ENCODE measurements at regions not wholly inside any gene's neighbourhood (a gene's known extent, or its start where the extent isn't known, plus 50 kb on each side); places are given as distances from the start of the nearest gene placed in this dataset.

DNA sequence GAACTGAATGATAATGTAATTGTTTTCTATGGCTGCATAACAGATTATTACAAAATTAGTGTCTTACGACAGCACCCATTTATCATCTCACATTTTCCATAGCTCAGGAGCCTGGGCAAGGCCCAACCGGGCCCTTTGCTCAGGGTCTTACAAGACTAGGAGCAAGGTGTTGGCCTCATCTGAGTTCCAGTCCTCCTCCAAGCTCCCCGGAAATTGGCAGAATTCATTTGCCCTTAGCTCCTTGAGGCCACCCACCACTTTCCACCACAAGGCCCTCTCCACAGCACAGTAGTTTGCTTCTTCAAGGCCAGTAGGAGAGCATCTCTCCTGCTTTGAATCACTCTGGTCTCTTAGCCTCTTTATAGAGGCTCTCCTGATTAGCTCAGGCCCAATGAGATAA, 89.2 kb upstream of the SALL3 start:
- Histone ChIP-seq H3K27me3 (ENCODE audit: control insufficient read depth, low read length) (no peaks in the 10 kb centered on the region), H3K4me1 (ENCODE audit: control insufficient read depth, low read length) (no peaks in the 10 kb centered on the region), H3K79me2 (ENCODE audit: control insufficient read depth, low read length) (no peaks in the 10 kb centered on the region), H3K36me3 (ENCODE audit: control insufficient read depth, low read length) (no peaks in the 10 kb centered on the region), H3F3A (ENCODE audit: control insufficient read depth, insufficient read depth) (no peaks in the 10 kb centered on the region), H4K20me1 (ENCODE audit: control insufficient read depth, insufficient read depth, low read depth, low read length) (no peaks in the 10 kb centered on the region), H3K9me2 (replicated peaks; ENCODE audit: control insufficient read depth, low read length) (no peaks in the 10 kb centered on the region), H3K27ac (ENCODE audit: low read depth, low read length) (no peak overlapping the region), H3K9me3 (ENCODE audit: control insufficient read depth, insufficient read depth, low read length) (peaks cover 6% of the 10 kb centered on the region; the same call in 1 of the 2 replicates), H3K4me2 (ENCODE audit: low read length) (no peak overlapping the region), H3K4me3 (ENCODE audit: low read length) (no peak overlapping the region)
- TF ChIP-seq, protein P1, sequence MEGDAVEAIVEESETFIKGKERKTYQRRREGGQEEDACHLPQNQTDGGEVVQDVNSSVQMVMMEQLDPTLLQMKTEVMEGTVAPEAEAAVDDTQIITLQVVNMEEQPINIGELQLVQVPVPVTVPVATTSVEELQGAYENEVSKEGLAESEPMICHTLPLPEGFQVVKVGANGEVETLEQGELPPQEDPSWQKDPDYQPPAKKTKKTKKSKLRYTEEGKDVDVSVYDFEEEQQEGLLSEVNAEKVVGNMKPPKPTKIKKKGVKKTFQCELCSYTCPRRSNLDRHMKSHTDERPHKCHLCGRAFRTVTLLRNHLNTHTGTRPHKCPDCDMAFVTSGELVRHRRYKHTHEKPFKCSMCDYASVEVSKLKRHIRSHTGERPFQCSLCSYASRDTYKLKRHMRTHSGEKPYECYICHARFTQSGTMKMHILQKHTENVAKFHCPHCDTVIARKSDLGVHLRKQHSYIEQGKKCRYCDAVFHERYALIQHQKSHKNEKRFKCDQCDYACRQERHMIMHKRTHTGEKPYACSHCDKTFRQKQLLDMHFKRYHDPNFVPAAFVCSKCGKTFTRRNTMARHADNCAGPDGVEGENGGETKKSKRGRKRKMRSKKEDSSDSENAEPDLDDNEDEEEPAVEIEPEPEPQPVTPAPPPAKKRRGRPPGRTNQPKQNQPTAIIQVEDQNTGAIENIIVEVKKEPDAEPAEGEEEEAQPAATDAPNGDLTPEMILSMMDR (IDR thresholded peaks at IDR 0.05; ENCODE audit: low read depth, low read length, poor library complexity, severe bottlenecking), result no peak
- no peak for TF ChIP-seq EZH2phosphoT487 (IDR thresholded peaks at IDR 0.05; ENCODE audit: borderline replicate concordance, low read length)

DNA sequence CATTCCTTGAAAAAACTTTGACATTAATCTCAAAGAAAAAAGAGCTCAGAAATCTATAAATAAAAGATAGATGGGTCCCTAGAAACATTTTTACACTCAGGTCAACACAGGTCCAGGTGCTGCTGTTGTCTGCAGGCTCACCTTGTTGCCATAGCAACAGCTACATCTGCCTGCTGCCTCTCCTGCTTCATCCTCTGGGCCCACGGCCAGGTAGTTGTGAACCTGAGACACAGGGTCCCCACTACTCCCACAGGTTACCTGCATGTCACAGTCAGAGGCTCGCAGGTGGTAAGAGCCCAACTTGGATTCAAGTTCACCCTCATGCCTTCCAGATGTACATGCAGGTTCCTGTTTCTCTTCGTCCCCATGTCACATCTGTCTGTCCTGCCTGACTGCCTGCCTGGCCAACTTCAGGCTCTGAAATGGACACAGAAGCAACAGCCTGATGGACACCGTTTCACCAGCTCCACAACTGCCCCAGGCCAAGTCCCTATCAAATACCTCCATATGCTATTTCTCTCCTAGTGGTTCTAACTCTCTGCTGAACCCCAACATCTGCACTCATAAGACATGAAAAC, 88.3 kb upstream of the SALL3 start:
- no peak overlapping the region for H3K4me3 ChIP-seq (ENCODE audit: low read length)
- no peaks in the 10 kb centered on the region for H3K4me1 ChIP-seq (ENCODE audit: control insufficient read depth, low read length)
- H3F3A ChIP-seq (ENCODE audit: control insufficient read depth, insufficient read depth), result no peaks in the 10 kb centered on the region
- no peaks in the 10 kb centered on the region for H4K20me1 ChIP-seq (ENCODE audit: control insufficient read depth, insufficient read depth, low read depth, low read length)
- H3K4me2 ChIP-seq (ENCODE audit: low read length), result no peak overlapping the region
- no peaks in the 10 kb centered on the region for H3K79me2 ChIP-seq (ENCODE audit: control insufficient read depth, low read length)
- H3K9me3 ChIP-seq (ENCODE audit: control insufficient read depth, insufficient read depth, low read length), result peaks cover 6% of the 10 kb centered on the region; the same call in 1 of the 2 replicates
- no peaks in the 10 kb centered on the region for H3K27me3 ChIP-seq (ENCODE audit: control insufficient read depth, low read length)
- H3K27ac ChIP-seq (ENCODE audit: low read depth, low read length), result no peak overlapping the region
- H3K9me2 ChIP-seq (replicated peaks; ENCODE audit: control insufficient read depth, low read length), result no peaks in the 10 kb centered on the region
- no peaks in the 10 kb centered on the region for H3K36me3 ChIP-seq (ENCODE audit: control insufficient read depth, low read length)
- TF ChIP-seq EZH2phosphoT487 (IDR thresholded peaks at IDR 0.05; ENCODE audit: borderline replicate concordance, low read length), result no peak

DNA sequence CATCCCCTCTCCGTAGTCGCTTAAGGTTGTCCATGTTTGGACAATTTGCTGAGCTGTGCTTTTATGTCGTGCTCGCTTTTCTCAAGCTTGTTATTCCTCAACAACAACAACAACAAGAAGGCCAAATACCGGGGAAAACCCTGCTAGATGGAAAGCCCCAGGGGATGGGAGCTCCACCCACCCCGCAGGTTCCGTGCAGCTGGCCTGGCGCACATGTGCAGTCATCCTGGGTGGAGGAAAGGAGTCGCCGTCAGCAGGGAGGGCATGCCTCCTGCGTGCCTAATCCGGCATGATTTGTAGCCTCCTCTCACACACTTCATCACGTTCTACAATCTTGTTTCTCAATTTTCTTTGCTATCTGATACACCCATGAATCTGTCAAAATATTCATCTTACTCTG, 87.4 kb upstream of the SALL3 start:
- H3F3A ChIP-seq (ENCODE audit: control insufficient read depth, insufficient read depth), result no peaks in the 10 kb centered on the region
- no peak overlapping the region for H3K27ac ChIP-seq (ENCODE audit: low read depth, low read length)
- no peaks in the 10 kb centered on the region for H3K27me3 ChIP-seq (ENCODE audit: control insufficient read depth, low read length)
- peaks cover 6% of the 10 kb centered on the region; the same call in 1 of the 2 replicates for H3K9me3 ChIP-seq (ENCODE audit: control insufficient read depth, insufficient read depth, low read length)
- no peaks in the 10 kb centered on the region for H3K79me2 ChIP-seq (ENCODE audit: control insufficient read depth, low read length)
- no peaks in the 10 kb centered on the region for H3K9me2 ChIP-seq (replicated peaks; ENCODE audit: control insufficient read depth, low read length)
- H3K4me1 ChIP-seq (ENCODE audit: control insufficient read depth, low read length), result no peaks in the 10 kb centered on the region
- no peaks in the 10 kb centered on the region for H3K36me3 ChIP-seq (ENCODE audit: control insufficient read depth, low read length)
- no peaks in the 10 kb centered on the region for H4K20me1 ChIP-seq (ENCODE audit: control insufficient read depth, insufficient read depth, low read depth, low read length)
- no peak overlapping the region for H3K4me3 ChIP-seq (ENCODE audit: low read length)
- no peak overlapping the region for H3K4me2 ChIP-seq (ENCODE audit: low read length)
- TF ChIP-seq EZH2phosphoT487 (IDR thresholded peaks at IDR 0.05; ENCODE audit: borderline replicate concordance, low read length), result no peak
- TF ChIP-seq, protein P1 (IDR thresholded peaks at IDR 0.05; ENCODE audit: low read depth, low read length, poor library complexity, severe bottlenecking), result no peak

DNA sequence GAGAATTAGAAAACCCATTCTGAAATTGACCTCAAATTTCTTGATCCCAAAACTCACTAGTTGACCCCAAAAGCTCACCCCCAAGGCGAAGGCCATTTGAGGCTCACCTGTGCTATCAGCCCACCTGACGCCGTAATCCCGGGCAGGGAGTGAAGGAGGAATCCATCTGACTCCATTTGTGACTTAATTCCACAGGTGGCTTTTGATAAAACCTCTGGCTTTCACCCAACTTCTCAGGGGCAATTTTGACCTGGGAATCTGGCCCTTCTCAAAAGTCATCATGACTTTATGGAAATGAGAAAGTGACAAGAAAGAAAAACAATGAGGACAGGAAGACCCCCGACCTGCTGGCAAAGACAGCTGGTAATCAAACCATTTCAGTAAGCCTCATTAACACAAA, 86.9 kb upstream of the SALL3 start:
- Histone ChIP-seq H3K9me2 (replicated peaks; ENCODE audit: control insufficient read depth, low read length) (no peaks in the 10 kb centered on the region), H3K4me2 (ENCODE audit: low read length) (no peak overlapping the region), H3F3A (ENCODE audit: control insufficient read depth, insufficient read depth) (no peaks in the 10 kb centered on the region), H3K27ac (ENCODE audit: low read depth, low read length) (no peak overlapping the region), H3K9me3 (ENCODE audit: control insufficient read depth, insufficient read depth, low read length) (peaks cover 6% of the 10 kb centered on the region; the same call in 1 of the 2 replicates), H3K4me3 (ENCODE audit: low read length) (no peak overlapping the region), H3K79me2 (ENCODE audit: control insufficient read depth, low read length) (no peaks in the 10 kb centered on the region), H3K27me3 (ENCODE audit: control insufficient read depth, low read length) (no peaks in the 10 kb centered on the region), H3K36me3 (ENCODE audit: control insufficient read depth, low read length) (no peaks in the 10 kb centered on the region), H4K20me1 (ENCODE audit: control insufficient read depth, insufficient read depth, low read depth, low read length) (no peaks in the 10 kb centered on the region), H3K4me1 (ENCODE audit: control insufficient read depth, low read length) (no peaks in the 10 kb centered on the region)
- TF ChIP-seq, protein P1 (IDR thresholded peaks at IDR 0.05; ENCODE audit: low read depth, low read length, poor library complexity, severe bottlenecking), result no peak
- TF ChIP-seq EZH2phosphoT487 (IDR thresholded peaks at IDR 0.05; ENCODE audit: borderline replicate concordance, low read length), result no peak
